ENCODE measurements at regions not wholly inside any gene's neighbourhood (a gene's known extent, or its start where the extent isn't known, plus 50 kb on each side); places are given as distances from the start of the nearest gene placed in this dataset.
A peak's percentile ranks its signal among the peaks of the same experiment; 100 is the strongest.

DNA sequence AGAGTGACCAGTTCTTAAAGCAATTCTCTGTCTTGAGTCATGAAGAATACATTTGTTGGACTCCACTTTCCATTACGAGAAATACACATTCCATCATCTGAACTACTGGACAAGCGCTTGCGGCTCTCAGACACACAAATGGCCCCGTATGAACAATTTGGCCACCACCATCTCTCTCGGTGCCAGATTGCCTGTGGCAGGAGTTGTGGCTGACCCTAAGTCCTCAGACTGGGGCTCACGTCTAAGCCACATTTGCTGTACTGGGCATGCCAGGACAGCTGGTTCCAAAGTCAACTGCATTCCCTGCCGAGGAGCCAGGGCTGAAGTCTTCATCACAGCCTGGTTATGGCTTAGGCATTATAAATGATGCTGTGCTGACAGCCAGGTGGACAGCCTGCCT, 227.5 kb downstream of the MIAT start:
- no peaks in the 10 kb centered on the region for H3K36me3 Mint-ChIP-seq
- no peak for ATAC-seq
- DNase-seq (ENCODE audit: low spot score in 2 of 2) = peak in 1 of 2 donors; percentile 33
- no peaks in the 10 kb centered on the region for H3K4me1 Mint-ChIP-seq
- H3K9me3 Mint-ChIP-seq = no peaks in the 10 kb centered on the region
- no peak overlapping the region for H3K27ac Mint-ChIP-seq
- no peak overlapping the region for H3K4me3 Mint-ChIP-seq

DNA sequence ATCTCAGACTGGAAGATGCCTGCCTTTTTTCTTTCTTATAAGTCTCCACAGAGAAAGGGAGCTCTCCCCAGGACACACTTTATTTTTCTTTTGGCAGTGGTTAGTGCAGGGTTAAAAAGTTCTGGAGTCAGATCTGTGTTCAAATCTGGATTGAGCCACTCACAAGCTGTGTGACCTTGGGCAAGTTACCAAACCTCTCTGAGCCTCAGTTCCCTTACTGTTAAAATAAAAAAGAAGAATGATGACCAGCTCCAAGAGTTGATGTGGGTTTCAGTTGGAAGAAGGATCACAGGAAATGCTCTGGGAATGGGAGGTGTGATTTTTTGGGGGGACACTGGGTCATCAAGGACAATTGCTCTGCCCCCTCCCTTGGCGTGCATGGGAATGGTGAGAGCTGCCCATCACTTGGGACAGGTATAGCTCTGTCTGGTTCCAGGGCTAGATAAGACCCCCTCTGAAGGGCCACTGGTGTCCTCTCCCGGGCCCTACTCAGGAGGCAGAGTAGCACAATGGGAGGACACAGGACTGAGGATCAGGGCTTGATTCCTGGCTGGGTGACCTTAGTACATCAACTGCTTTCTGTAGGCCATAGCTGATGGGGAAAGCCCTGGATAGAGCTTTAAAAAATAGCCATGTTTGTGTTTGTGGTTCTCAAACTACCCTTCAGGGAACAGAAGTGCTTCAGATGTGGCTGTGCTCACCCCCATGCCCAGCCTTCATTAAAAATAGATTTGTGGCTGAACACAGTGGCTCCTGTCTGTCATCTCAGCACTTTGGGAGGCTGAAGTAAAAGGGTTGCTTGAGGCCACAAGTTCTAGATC, 228.3 kb downstream of the MIAT start:
- Mint-ChIP-seq H3K9me3 (no peaks in the 10 kb centered on the region), H3K4me3 (no peak overlapping the region), H3K4me1 (no peaks in the 10 kb centered on the region), H3K27ac (no peak overlapping the region), H3K36me3 (no peaks in the 10 kb centered on the region)
- DNase-seq (ENCODE audit: low spot score in 2 of 2) (peak in 1 of 2 donors; percentile 36), ATAC-seq (no peak)

DNA sequence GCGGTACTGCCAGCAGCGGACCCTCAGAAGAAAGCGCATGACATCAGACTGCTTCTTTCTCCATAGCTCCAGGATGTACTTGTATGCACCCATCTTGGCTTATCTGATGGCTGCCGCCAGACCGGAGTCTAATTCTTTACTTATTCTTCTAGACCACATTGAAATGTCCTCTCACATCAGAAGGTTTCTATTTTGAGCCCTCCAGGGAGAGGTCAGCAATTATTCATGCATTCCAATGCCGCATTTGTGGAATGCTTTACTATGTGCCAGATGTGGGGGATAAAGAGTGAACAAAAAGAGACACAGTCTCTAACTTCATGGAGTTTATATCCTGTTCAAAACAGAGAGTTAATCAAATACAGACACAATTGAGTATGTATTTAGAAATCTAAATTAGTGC, 230.1 kb downstream of the MIAT start:
- H3K36me3 Mint-ChIP-seq = no peaks in the 10 kb centered on the region
- H3K4me3 Mint-ChIP-seq = no peak overlapping the region
- DNase-seq (ENCODE audit: low spot score in 2 of 2) = no peak

DNA sequence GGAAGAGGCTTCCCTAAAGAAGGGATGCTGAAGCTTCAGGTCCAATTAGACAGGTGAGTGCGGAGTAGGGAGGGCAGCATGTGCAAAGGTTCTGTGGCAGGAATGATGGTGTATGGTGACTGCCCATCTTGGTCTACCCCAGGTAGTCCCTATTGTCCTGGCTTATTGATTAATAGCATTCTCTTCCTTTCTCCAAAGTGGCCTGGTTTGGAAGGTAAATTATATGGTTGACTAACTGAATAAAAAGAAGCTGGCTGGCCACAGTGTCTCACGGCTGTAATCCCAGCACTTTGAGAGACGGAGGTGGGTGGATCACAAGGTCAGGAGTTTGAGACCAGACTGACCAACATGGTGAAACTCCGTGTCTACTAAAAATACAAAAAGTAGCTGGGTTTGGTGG, 230.5 kb downstream of the MIAT start:
- ATAC-seq (no peak), DNase-seq (ENCODE audit: low spot score in 2 of 2) (no peak)
- H3K4me1 Mint-ChIP-seq = no peaks in the 10 kb centered on the region
- no peaks in the 10 kb centered on the region for H3K36me3 Mint-ChIP-seq
- H3K9me3 Mint-ChIP-seq = no peaks in the 10 kb centered on the region
- no peak overlapping the region for H3K27ac Mint-ChIP-seq
- H3K4me3 Mint-ChIP-seq = no peak overlapping the region

More for the DNA sequence above, 230.1 kb downstream of the MIAT start:
- Mint-ChIP-seq H3K4me1 (no peaks in the 10 kb centered on the region), H3K27ac (no peak overlapping the region), H3K9me3 (no peaks in the 10 kb centered on the region)
- ATAC-seq = no peak

DNA sequence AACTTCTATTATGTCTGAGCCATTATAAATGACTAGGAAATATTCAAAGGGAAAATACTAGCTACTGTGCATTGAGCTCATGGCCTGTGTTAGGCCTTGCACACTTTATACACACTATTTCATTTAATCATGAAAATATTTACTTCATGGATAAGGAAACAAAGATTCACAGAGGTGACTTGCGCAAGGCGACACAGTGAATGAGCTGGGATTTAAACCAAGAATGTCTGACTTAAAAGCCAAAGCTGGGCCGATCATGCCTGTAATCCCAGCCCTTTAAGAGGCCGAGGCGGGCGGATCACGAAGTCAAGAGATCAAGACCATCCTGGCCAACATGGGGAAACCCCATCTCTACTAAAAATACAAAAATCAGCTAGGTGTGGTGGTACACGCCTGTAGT, 231.5 kb downstream of the MIAT start:
- ATAC-seq = no peak
- no peaks in the 10 kb centered on the region for H3K9me3 Mint-ChIP-seq

DNA sequence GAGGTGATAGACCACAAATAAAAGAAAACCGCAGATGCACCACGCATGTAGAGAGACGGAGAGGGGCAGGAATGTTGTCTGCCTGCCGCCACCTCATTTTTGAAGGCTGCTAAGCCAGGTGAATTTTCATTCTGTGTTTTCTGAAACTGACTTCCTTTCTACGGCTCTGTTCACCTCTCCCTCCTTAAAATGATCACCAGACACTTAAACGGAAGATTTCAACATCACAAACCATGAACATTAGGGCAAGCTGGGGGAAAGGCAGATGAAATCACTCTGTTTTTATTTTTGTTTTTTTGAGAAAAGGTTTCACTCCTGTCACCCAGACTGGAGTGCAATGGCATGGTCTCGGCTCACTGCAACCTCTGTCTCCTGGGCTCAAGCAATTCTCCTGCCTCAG, 232.4 kb downstream of the MIAT start:
- no peaks in the 10 kb centered on the region for H3K9me3 Mint-ChIP-seq
- H3K4me1 Mint-ChIP-seq = peaks cover 6% of the 10 kb centered on the region
- H3K36me3 Mint-ChIP-seq = no peaks in the 10 kb centered on the region
- DNase-seq (ENCODE audit: low spot score in 2 of 2) = peak in 1 of 2 donors; percentile 0
- no peak overlapping the region for H3K4me3 Mint-ChIP-seq
- ATAC-seq = no peak
- H3K27ac Mint-ChIP-seq = no peak overlapping the region

More for the DNA sequence above, 231.5 kb downstream of the MIAT start:
- H3K4me1 Mint-ChIP-seq = no peaks in the 10 kb centered on the region
- no peak overlapping the region for H3K4me3 Mint-ChIP-seq
- H3K36me3 Mint-ChIP-seq = no peaks in the 10 kb centered on the region
- DNase-seq (ENCODE audit: low spot score in 2 of 2) = peak in 1 of 2 donors; percentile 36
- H3K27ac Mint-ChIP-seq = no peak overlapping the region

DNA sequence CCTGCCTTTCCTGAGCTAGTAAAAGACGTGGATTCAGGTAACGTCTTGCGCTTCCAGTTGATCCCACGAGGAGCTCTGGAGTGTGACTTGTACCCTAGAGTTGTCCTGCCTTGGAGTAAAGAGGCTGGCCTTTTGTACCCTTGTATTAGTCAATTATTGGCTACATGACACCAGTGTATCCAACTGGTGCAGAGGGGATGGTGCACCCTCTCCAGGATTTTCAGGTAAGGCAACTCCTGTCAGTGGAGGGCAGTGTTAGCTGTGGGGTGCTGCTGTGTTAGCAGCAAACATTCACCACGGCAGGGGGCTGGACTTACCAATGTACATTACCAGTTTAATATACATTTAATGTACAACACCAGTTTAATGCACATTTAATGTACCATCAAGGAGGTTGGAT, 233.5 kb downstream of the MIAT start:
- peak in 1 of 2 donors; percentile 33 for DNase-seq (ENCODE audit: low spot score in 2 of 2)
- Mint-ChIP-seq H3K9me3 (no peaks in the 10 kb centered on the region), H3K4me3 (no peak overlapping the region), H3K36me3 (no peaks in the 10 kb centered on the region), H3K4me1 (peaks cover 11% of the 10 kb centered on the region), H3K27ac (no peak overlapping the region)
- ATAC-seq = no peak

DNA sequence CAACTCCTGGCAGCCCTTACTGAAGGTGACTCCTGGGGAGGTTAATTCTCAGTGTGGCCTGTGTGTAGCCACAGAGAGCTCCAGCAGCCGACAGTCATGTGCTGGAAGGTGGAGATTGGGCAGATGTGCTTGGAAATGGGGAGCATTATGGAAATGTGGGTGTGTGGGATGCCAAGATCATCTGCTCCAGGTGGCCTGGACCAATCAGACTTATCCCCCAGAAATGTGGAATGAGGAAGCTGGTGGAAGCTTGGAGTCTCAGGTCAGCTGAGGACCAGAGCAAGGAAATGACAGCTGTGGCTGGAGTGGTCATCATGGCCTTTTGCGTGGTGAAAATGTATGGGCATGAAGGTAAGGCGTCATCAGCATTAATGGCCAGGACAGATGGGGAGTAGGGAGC, 234.0 kb downstream of the MIAT start:
- peaks cover 11% of the 10 kb centered on the region for H3K4me1 Mint-ChIP-seq
- no peaks in the 10 kb centered on the region for H3K36me3 Mint-ChIP-seq
- H3K9me3 Mint-ChIP-seq = no peaks in the 10 kb centered on the region
- no peak overlapping the region for H3K4me3 Mint-ChIP-seq
- no peak for ATAC-seq
- H3K27ac Mint-ChIP-seq = no peak overlapping the region
- peak in 1 of 2 donors; percentile 26 for DNase-seq (ENCODE audit: low spot score in 2 of 2)

DNA sequence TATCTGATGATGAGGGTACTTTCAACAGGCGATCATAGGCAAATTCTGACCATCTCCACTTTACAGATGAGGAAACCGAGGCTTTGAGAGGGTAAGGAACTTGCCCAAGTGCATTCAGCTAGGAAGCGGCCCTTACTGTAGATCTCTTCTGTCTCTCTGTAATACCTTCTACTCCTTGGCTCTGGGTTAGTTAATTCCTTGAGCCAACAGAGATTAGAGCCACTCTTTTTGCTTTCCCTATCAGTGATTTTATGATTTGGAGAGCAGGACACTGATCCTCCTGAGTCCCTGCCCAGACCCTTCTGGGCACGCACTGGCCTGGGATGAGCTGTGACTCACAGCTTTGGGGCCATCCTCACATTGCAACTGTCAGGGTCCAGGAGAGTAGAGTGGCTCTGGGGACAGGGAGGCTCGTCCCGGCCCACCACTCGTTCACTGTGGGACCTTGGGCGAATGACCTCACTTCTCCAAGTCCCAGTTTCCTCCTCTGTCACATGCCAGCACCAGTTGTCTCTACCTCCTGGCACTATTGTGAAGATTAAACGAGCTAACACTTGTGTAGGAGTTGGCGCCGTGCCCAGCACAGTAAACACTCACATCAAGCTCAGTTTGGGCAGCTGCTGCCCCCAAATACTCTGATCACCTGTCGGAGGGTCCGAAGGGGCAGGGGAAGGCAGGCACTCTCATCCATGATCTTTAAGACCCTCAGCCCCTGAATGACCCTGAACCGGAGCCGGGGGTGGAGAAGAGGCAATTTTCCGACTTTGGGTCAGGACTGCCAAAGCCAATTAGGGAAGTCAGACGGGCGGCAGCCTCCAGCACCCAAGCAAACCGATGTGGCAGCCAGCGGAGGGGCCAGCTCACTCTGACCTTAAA, 235.0 kb downstream of the MIAT start:
- H3K4me3 Mint-ChIP-seq = no peak overlapping the region
- H3K27ac Mint-ChIP-seq = no peak overlapping the region
- ATAC-seq (no peak), DNase-seq (ENCODE audit: low spot score in 2 of 2) (peak in 1 of 2 donors; percentile 30)
- H3K36me3 Mint-ChIP-seq = no peaks in the 10 kb centered on the region
- peaks cover 11% of the 10 kb centered on the region for H3K4me1 Mint-ChIP-seq
- no peaks in the 10 kb centered on the region for H3K9me3 Mint-ChIP-seq

DNA sequence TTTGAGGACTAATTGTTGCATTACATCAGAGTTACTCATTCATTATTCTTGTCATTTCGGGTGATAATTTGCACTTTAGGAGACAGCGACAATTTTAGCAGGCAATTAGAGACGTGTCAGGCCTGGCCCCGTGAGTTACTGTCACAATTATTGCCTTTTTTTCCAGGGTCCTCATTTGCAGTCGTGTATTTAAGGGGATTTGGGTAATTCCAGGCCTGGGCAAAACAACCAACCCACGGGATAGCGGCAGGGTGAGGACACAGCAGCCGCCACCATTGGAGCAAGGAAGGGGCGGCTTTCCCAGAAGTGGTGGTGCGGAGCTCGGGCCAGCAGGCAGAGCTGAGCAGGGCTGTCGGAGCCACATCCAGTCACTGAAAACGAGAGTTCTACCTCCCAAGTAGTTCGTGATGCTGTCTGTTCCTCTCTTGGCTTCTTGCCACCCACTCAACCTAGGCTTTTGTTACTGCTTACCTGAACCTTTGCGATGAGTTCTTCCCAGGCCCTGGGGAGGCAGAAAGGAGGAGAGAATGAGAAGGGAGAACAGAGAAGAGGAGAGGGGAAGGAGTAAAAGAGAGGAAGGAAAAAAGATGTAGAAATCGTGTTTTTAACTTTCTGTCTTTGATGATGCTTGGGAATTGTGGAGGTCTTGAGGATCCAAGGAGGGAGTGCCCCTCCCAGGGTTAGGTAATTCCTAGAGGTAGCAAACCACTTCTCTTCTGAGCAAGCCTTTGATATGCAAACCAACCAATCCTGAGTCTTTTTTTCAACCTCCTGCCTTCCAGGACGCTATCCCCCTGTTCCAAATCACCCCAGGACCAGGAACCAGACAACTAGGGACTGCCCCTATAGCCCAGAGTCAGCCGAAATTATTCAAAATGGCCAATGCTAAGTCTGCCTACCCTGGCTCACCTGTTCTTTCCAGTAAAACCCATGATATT, 236.1 kb downstream of the MIAT start:
- no peaks in the 10 kb centered on the region for H3K36me3 Mint-ChIP-seq
- ATAC-seq = no peak
- H3K4me3 Mint-ChIP-seq = no peak overlapping the region
- peak in 1 of 2 donors; percentile 25 for DNase-seq (ENCODE audit: low spot score in 2 of 2)
- H3K27ac Mint-ChIP-seq = no peak overlapping the region
- no peaks in the 10 kb centered on the region for H3K9me3 Mint-ChIP-seq
- H3K4me1 Mint-ChIP-seq = peaks cover 11% of the 10 kb centered on the region

DNA sequence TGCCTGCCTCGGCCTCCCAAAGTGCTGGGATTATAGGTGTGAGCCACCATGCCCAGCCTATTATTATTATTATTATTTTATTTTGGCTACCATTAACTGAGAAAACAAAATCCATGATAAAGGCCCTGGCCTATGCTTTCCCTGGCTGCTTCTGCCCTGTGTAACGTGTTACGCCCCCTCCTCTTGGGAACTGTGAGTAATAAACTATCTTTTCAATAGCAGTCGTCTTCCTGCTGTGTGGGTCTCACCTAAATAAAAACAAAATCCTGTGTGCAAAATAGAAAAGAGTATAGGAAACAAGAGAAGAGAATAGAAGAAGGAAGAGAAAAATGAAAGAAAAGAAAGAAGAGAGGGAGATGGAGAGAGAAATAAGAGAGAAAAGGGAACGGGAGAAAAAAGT, 237.0 kb downstream of the MIAT start:
- ATAC-seq = no peak

DNA sequence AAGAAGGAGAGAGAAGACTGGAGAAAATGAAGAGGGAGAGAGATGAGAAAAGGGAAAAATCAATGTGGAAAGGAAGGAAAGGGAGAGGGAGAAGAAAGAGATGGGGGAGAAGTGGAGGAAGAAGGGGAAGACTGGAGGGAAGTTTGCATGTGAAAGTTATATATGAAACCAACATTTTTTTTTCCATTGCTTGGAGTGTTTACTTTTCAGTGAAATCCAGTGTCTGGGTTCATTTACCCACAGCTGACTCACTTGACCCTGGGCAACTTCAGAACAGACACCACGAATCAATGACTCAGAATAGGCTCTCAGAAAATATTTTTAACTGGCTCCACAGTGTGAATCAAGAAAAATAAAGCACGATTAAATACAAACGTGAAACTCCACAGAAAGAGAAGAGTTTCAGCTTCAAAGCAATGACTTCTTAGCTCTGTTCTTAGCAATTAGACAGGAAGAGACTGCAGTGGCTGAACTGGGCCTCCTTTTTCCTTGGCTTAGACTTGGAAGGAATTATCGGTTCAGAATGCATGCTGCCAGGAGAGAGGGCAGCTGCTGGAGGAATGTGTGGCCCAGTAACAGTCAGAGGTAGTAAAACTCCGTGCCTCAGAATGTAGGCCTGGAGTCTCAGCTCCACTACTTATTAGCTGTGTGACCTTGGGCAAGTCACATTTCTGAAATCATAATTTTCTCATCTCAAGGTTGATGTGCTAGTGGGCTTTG, 237.5 kb downstream of the MIAT start:
- H3K27ac Mint-ChIP-seq = peak overlapping the region; percentile 15
- peaks cover 11% of the 10 kb centered on the region for H3K4me1 Mint-ChIP-seq
- ATAC-seq (peak; percentile 89), DNase-seq (ENCODE audit: low spot score in 2 of 2) (peak in 1 of 2 donors; percentile 28)
- H3K9me3 Mint-ChIP-seq = no peaks in the 10 kb centered on the region
- H3K4me3 Mint-ChIP-seq = no peak overlapping the region
- H3K36me3 Mint-ChIP-seq = no peaks in the 10 kb centered on the region

More for the DNA sequence above, 237.0 kb downstream of the MIAT start:
- DNase-seq (ENCODE audit: low spot score in 2 of 2) = peak in 1 of 2 donors; percentile 1
- peaks cover 11% of the 10 kb centered on the region for H3K4me1 Mint-ChIP-seq
- H3K4me3 Mint-ChIP-seq = no peak overlapping the region
- no peaks in the 10 kb centered on the region for H3K9me3 Mint-ChIP-seq
- peak overlapping the region; percentile 15 for H3K27ac Mint-ChIP-seq
- H3K36me3 Mint-ChIP-seq = no peaks in the 10 kb centered on the region

DNA sequence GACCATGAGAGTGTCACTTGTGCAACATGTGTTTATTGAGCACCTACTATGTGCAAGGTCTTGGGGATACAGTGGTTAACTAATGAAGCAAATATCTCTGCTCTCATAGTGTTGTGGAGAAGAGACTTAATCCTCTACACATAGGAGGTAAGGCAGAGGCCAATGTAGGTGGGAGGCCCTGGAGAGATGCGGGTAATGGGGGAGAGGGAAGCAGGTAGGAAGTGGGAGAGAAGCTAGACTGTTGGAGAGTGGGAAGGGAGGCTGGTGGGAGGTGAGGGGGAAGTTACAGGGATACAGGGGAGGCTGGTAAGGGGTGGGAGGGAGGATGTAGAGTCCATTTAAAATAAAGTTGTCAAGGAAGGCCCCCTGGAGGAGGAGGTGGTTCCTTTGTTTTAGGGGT, 240.0 kb downstream of the MIAT start:
- Mint-ChIP-seq H3K4me1 (peaks cover 11% of the 10 kb centered on the region), H3K9me3 (no peaks in the 10 kb centered on the region), H3K4me3 (no peak overlapping the region), H3K36me3 (no peaks in the 10 kb centered on the region), H3K27ac (no peak overlapping the region)
- ATAC-seq (no peak), DNase-seq (ENCODE audit: low spot score in 2 of 2) (no peak)

DNA sequence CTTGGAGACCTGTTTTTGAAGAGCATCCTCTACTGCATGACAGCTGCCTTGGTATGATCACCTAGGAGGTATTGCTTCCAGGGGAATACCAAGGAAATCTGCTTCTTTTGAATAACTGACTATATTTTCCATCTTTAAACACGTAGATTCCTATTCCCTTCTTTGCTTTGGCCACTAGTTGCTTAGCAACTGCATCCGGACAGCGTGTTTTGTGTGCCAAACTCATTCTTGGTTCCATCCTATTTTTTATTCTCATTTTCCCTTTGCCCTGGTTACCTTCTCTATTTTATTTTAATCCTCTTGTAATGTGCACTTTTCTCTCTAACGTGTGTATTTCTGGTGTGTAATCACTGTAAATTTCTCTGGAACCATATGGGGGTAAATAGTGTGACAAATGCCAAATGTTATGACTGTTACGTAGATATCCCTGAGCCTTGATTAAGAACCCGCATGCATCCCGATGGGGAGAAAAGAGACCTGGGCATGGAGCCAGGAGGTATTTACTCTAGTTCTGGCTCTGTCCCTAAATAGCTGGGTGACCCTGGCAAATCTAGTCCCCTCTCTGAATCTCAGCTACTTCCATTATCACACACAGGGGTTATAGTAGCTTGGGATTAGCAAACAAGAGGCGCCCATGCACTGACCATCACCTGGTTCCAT, 241.7 kb downstream of the MIAT start:
- Mint-ChIP-seq H3K27ac (no peak overlapping the region), H3K9me3 (no peaks in the 10 kb centered on the region), H3K36me3 (no peaks in the 10 kb centered on the region), H3K4me3 (no peak overlapping the region), H3K4me1 (peaks cover 28% of the 10 kb centered on the region)
- no peak for DNase-seq (ENCODE audit: low spot score in 2 of 2)
- ATAC-seq = no peak
